IPS DF 4.7 (cell line): ENCODE measurements at regions not wholly inside any gene's neighbourhood (a gene's known extent, or its start where the extent isn't known, plus 50 kb on each side); places are given as distances from the start of the nearest gene placed in this dataset.
"Not testable (repeated sequence)": the region's sequence is repeated elsewhere in the genome, so short reads cannot be mapped to it uniquely, and the experiment has no call there.

Experiments
- DNase-seq: peaks from one replicate; pipeline ENCODE4 v3.0.0-alpha.2; 2013; ENCODE audit warnings: low spot score; ENCODE audit errors: extremely low read depth

DNA sequence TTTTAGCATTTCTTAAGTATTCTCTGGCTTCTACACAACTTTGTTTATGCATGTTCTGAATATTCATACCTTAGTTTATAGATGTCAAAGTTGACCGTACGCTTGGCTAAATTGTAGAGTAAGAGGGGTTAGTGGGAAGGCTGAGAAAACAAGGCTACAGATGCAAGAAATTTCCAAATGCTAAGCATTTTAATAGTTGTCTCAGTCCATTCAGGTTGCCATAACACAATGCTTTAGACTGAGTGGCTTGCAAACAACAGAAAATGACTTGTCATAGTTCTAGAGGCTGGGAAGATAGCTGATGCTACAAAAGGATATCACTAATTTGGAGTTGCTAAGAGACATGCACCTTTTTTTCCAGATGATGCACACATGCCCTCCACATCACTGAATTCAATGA is 53.0 kb upstream of the C1QTNF3 start:
- DNase-seq = not testable (repeated sequence)

DNA sequence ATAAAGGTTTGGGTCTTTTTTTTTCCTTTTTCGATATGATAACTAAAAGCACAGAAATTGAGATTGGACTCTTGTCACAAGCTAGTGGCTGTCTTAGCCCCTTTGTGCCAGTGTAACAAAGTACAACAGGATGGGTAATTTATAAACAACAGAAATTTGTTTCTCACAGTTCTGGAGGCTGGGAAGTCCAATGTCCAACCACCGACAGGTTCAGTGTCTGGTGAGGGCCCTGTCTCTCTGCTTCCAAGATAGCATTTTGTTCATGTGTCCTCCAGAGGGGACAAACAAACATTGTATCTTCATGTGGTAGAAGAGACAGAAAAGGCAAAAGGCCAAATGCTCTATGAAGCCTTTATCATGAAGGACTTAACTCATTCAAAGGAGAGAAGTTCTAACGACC is 56.9 kb upstream of the C1QTNF3 start:
- not testable (repeated sequence) for DNase-seq

DNA sequence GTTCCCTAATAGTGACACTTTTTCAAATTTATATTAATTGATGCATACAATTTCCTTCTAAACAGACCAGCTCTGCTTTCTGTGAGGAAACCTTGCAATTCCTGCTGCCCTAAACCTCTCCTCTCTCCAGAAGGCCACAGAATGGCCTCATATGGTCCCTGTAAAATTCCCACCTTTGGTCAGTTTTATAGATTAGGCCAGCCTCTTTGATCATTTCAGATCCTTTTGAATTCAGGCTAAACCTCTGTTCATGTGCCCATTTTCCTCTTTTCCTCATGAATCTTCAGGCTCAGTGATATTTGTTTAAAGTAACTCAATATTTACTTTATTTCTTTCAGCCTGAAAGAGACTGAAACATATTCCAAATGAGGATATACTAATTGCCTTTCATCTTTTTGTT is 58.6 kb upstream of the C1QTNF3 start:
- DNase-seq = not testable (repeated sequence)

DNA sequence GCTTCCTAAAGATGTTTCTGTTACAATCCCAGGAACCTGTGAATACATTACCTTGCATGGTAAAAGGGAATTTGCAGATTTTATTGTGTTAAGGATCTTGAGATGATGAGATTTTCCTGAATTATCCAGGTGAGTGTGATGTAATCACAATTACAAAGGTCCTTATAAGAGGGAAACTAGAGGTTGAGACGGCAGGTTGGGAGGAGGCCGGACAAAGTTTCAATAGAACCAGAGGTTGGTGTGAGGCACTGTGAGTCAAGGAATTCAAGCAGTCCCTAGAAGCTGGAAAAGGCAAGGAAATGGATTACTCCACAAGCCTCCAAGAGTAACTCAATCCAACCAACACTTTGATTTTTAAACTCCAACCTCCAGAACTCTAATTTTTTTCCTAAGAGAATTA is 65.9 kb upstream of the C1QTNF3 start:
- DNase-seq = not testable (repeated sequence)

DNA sequence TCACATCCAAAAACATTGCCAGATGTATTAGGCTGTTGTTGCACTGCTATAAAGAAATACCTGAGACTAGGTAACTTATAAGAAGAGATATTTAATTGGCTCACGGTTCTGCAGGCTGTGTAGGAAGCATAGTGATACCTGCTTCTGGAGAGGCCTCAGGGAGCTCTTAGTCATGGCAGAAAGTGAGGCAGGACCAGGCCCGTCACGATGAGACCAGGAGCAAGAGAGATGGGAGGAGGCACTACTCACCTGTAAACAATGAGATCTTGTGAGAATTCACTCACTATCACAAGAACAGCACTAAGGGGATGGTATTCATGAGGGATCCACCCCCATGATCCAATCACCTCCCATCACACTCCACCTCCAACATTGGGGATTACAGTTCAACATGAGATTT is 81.3 kb upstream of the C1QTNF3 start:
- not testable (repeated sequence) for DNase-seq

DNA sequence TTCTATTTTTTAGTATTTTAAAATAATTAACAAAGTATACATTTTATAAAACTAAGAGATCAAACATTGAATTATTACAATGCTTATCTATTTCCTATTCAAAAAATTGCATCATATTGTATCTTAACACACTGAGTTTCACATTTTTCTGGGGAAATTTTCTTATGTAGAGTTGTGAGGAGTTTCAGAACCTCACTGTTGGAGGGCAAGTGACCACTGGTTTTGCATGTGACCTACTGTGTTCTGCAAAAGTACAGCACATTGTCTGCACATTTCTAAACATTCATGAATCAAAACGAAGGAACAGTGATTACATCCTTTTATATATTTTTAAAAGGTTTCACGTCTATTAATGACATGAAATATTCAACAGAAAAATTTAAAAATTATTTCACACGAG is 82.3 kb upstream of the C1QTNF3 start:
- not testable (repeated sequence) for DNase-seq

DNA sequence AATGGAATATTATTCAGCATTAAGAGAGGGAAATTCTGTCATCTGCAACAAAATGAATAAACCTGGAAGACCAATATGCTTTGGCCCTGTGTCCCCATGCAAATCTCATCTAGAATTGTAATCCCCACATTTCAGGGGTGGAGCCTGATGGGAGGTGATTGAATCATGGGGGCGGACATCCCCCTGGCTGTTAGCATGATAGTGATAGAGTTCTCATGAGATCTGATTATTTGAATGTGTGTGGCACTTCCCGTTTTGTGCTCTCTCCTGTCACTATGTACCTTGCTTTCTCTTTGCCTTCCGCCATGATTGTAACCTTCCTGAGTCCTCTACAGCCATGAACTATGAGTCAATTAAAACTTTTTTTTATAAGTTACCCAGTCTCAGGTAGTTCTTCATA is 83.7 kb upstream of the C1QTNF3 start:
- not testable (repeated sequence) for DNase-seq

DNA sequence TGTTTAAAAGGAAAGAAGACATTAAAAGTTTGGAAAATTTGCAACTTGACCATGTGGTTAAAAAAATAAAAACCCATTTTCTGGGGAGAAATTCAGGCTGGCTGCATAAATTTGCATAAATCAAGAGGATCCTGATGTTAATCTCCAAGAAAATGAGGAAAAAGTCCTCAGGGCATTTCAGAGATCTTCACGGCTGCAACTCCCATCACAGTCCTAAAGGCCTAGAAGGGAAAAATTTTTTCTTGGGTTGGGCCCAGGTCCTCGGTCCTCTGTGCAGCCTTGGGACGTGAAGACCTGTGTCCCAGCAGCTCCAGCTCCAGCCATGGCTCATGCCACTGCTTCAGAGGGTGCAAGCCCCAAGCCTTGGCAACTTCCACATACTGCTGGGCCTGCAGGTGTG is 84.8 kb upstream of the C1QTNF3 start:
- not testable (repeated sequence) for DNase-seq

DNA sequence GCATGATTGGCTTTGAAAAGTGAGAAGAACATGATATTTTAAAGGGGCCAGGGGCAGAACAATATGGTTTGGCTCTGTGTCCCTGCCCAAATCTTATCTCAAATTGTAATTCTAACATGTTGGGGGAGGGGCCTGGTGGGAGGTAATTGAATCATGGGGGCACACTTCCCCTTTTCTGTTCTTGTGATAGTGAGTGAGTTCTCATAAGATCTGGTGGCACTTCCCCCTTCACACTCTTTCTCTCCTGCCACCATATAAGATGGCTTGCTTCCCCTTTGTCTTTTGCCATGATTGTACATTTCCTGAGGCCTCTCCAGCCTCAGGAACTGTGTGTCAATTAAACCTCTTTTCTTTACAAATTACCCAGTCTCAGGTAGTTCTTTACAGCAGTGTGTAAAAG is 85.9 kb upstream of the C1QTNF3 start:
- DNase-seq = not testable (repeated sequence)

DNA sequence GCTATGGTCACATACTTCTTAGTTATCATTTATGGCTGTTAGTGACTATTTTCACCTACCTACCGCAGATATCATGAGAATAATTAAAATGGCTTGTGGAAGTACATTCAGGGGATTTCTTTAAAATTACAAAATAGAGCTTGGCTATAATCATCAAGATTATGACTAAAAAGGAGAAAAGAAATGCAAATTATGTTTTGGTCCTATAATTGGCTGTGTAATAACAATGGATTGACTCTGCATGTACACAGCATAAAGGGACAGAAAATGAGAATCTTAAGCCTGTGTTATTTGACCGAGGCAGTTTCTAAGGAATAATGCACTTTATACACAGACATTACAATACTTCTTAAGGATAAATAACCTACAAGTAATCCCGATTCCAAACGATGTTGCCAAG is 112.0 kb upstream of the C1QTNF3 start:
- not testable (repeated sequence) for DNase-seq

DNA sequence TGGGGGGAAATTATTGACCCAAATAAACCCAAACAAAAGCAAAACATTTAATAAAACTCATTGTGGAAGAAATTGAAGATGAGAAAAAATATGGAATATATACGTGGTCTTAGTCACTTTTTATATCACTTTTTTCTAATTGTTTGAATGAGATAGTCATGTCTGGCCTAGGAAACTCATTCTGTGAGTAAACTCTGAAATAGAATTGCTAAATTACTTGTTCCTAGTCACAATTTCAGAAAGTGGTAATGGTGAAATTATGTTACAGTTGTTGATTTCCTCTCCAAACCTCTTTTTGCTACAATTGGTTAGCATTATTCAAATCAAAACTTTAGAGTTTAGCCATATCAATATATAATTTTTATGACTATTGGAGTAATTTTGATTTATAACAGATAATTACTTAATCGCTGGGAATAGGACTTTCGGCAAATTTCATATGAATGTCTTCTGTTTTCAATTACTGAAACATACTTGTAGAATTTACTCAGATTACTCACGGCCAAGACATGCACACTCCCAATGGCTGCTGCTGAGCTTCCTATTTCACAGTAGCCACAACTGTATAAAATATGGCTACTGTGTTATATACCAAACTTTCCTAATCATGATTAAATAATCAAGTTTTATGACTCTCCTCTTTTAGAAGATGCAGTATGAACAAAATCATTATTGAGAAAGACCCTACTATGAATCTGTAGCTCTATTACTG is 113.8 kb upstream of the C1QTNF3 start:
- not testable (repeated sequence) for DNase-seq

DNA sequence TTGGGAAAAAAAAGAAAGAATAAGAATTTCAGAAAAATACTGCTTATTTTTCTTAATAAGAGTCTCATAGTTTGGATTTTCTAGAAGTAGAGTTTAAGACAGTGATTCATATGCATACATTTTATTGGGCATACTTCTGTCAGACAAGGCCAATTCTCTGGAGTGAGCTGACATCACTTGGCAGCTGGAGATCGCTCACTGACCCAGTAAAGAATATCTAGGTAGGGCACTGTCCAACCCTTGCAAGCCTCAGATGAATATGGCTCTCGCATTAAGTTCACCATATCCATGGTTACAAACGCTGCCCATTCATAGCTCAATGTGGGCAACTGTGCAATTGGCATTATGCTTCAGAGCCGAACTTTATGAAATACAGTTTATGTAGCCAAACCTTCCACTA is 117.9 kb upstream of the C1QTNF3 start:
- DNase-seq = not testable (repeated sequence)

DNA sequence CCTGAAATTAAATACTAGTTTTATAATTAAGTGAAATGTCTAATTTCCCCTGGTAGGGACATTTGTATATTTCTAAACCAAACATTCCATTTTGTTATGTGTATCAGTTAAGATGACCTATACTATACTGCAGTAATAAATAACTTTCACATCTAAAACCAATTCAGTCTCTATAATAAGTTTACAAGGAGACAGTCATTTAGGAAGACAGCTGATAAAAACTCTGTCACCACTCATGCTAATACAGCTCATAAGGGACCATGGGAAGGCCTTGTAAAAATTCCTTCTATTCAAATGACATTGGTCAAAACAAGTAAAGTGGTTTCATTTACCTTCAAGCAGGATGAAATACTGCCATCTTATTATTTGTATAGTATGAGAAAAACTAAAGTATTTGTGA is 128.4 kb upstream of the C1QTNF3 start:
- DNase-seq = not testable (repeated sequence)

DNA sequence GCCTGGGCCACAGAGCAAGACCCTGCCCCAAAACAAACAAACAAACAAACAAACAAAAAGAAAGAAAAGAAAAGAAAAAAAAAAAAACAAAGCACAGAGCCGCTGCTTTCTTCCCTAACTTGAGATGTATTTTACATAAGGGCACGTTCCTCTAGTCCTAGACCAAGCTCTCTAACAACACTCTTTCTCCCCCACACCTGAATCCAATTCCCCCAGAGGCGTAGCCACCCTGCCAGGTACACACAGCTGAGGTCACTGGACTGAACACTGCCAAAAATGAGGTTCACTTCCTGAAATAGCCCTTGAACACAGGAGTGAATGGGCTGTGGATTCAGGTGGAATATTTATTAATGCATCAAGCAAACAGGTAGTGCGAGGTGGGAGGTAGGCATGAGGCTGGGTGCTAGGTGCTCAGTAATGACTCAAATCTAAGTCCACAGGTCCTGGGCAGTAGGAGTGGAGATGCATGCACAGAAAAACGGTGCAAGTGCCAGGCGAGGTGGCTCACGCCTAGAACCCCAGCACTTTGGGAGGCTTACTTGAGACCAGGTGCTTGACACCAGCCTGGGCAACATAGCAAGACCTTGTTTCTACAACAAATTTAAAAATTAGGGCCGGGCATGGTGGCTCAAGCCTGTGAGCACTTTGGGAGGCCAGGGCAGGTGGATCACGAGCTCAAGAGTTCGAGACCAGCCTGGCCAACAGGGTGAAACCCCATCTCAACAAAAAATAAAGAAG is 136.6 kb upstream of the C1QTNF3 start:
- DNase-seq = not testable (repeated sequence)

DNA sequence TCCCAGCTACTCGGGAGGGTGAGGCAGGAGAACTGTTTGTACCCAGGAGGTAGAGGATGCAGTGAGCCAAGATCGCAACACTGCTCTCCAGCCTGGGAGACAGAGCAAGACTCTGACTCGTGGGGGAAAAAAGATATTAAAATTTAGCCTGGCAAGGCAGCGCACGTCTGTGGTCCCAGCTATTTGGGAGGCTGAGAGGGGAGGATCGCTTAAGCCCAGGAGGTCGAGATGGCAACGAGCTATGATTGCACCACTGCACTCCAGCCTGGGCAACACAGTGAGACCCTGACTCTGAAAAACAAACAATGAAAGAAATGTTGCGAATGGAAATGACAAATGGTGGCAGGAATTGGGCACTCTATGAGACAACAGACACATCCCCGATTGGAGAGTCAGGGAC is 137.2 kb upstream of the C1QTNF3 start:
- DNase-seq = not testable (repeated sequence)

DNA sequence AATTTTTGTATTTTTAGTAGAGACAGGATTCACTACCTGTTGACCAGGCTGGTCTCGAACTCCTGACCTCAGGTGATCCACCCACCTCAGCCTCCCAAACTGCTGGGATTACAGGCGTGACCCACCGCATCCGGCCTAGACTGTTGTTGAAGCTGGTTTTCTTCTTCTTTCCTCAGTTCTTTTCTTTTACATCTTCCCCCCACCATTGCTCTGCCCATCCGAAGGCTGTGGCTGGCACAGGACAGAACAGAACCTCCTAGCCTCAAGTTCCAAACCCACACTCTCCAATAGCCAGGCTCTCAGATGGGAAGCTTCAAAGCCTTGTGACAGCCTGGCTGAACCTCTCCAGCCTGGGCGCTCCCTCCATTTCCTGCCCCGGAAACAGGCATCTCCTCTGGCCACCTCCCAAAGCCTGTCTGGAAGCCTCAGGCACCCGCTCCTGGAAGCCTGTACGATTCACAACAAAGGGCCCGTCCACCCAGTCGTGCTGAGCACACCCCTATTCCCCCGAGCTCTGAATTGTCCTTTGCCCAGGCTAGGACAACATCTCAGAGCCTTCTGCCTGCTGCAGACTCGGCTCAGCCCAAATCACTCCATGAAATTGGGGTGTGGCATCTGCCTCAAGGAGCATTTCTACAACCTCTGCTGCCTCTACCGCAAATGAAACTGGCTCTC is 138.1 kb upstream of the C1QTNF3 start:
- not testable (repeated sequence) for DNase-seq

DNA sequence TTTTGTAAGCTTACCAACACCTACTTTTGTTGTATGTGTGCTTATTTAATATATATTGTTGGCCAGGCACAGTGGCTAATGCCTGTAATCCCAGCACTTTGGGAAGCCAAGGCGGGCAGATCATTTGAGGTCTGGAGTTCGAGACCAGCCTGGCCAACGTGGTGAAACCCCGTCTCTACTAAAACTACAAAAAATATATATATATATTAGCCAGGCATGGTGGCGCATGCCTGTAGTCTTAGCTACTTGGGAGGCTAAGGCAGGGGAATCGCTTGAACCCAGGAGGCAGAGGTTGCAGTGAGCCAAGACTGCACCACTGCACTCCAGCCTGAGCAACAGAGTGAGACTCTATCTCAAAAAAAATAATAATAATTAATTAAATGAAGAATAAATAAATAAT is 142.0 kb upstream of the C1QTNF3 start:
- not testable (repeated sequence) for DNase-seq

DNA sequence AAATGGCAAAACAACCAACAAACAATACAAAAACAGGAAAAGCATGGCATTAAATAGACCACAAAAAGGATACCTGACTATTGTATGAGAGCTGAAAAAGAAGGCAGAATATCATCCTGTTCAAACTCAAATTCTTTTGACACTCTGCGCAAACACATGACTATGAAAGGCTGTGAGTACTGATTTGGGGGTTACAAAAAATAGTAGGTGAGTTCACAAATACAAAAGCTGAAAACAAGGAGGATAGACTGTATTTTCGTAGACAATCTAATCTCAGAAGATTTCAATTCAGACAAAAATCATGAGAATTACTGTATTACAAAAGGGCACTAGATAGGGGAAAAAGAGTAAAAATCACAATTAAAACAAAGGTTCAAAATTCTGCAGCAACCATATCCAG is 142.6 kb upstream of the C1QTNF3 start:
- not testable (repeated sequence) for DNase-seq

DNA sequence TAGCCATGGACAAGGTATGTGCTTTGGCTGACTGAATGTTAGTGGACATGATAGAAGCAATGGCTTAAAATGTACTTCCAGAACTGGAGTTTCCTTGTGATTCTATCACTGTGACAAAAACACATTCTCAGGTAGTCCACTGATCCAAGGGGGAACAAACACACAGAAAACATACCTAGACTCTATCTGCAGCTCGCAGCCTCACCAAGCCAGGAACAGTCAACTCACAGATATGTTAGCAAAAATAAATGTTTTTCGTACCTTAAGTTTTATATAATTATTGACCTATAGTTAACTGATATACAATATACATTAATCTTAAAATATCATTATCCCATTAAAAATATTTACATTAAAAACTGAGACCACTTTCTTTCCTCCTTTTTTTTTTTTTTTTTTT is 143.1 kb upstream of the C1QTNF3 start:
- not testable (repeated sequence) for DNase-seq

DNA sequence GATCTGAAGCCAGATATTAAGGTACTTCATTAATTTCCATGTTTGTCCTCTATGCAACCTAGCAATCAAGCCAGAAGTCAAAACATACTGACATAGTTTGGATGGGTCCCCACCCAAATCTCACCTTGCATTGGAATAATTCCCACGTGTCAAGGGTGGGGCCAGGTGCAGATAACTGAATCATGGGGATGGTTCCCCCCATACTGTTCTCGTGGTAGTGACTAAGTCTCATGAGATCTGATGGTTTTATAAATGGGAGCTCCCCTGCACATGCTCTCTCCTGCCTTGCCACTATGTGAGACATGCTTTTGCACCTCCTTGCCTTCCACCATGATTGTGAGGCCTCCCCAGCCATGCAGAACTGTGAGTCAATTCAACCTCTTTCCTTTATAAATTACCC is 143.9 kb upstream of the C1QTNF3 start:
- not testable (repeated sequence) for DNase-seq

DNA sequence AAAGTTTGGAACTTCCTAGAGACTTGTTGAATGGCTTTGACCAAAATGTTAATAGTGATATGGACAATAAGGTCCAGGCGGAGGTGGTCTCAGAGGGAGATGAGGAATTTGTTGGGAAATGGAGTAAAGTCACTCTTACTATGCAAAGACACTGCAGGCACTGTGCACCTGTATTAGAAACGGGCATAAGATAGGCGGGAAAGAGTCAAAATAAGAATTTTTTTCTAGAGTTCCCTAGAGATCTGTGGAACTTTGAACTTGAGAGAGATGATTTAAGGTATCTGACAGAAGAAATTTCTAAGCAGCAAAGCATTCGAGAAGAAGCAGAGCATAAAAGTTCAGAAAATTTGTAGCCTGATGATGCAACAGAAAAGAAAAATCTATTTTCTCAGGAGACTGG is 144.4 kb upstream of the C1QTNF3 start:
- DNase-seq = not testable (repeated sequence)
